ENCODE measurements at regions not wholly inside any gene's neighbourhood (a gene's known extent, or its start where the extent isn't known, plus 50 kb on each side); places are given as distances from the start of the nearest gene placed in this dataset.
"Not testable (repeated sequence)": the region's sequence is repeated elsewhere in the genome, so short reads cannot be mapped to it uniquely, and the experiment has no call there.

GRCh38 chr6:4632421-4632820 is 143.8 kb upstream of the CDYL start:
- H3K27ac ChIP-seq (ENCODE audit: low read length) = no peak overlapping the region
- no peak overlapping the region for H3K4me3 ChIP-seq (ENCODE audit: low read length)
- H3K36me3 ChIP-seq (ENCODE audit: insufficient read depth, low read depth, low read length) = no peaks in the 10 kb centered on the region
- no peak overlapping the region for H3K9ac ChIP-seq (ENCODE audit: low read depth, low read length)
- H3K27me3 ChIP-seq (ENCODE audit: insufficient read depth, low read length) = no peaks in the 10 kb centered on the region
- no peaks in the 10 kb centered on the region for H3K4me1 ChIP-seq (ENCODE audit: insufficient read depth, low read length)
- peaks cover 22% of the 10 kb centered on the region for H3K9me3 ChIP-seq (ENCODE audit: insufficient read depth, low read depth, low read length)

- H3K27me3 ChIP-seq (ENCODE audit: insufficient read depth, low read length); H3K4me1 ChIP-seq (ENCODE audit: insufficient read depth, low read length); H3K36me3 ChIP-seq (ENCODE audit: insufficient read depth, low read depth, low read length); H3K4me3 ChIP-seq (ENCODE audit: low read length); H3K27ac ChIP-seq (ENCODE audit: low read length); H3K9ac ChIP-seq (ENCODE audit: low read depth, low read length): not testable (repeated sequence)
- H3K9me3 ChIP-seq (ENCODE audit: insufficient read depth, low read depth, low read length) = peaks cover 22% of the 10 kb centered on the region
These were observed 146.4 kb upstream of the CDYL start for GRCh38 chr6:4629789-4630188.

GRCh38 chr6:4625557-4625956 is 150.6 kb upstream of the CDYL start:
- H3K9me3 ChIP-seq (ENCODE audit: insufficient read depth, low read depth, low read length) = peaks cover 14% of the 10 kb centered on the region
- no peaks in the 10 kb centered on the region for H3K27me3 ChIP-seq (ENCODE audit: insufficient read depth, low read length)
- H3K27ac ChIP-seq (ENCODE audit: low read length) = no peak overlapping the region
- no peaks in the 10 kb centered on the region for H3K4me1 ChIP-seq (ENCODE audit: insufficient read depth, low read length)
- no peaks in the 10 kb centered on the region for H3K36me3 ChIP-seq (ENCODE audit: insufficient read depth, low read depth, low read length)
- no peak overlapping the region for H3K9ac ChIP-seq (ENCODE audit: low read depth, low read length)
- H3K4me3 ChIP-seq (ENCODE audit: low read length) = no peak overlapping the region

GRCh38 chr6:4624726-4625125 is 151.5 kb upstream of the CDYL start:
- Histone ChIP-seq H3K4me1 (ENCODE audit: insufficient read depth, low read length) (no peaks in the 10 kb centered on the region; the same call in 1 of the 2 replicates), H3K36me3 (ENCODE audit: insufficient read depth, low read depth, low read length) (no peaks in the 10 kb centered on the region), H3K4me3 (ENCODE audit: low read length) (no peak overlapping the region), H3K9ac (ENCODE audit: low read depth, low read length) (no peak overlapping the region), H3K27me3 (ENCODE audit: insufficient read depth, low read length) (no peaks in the 10 kb centered on the region), H3K9me3 (ENCODE audit: insufficient read depth, low read depth, low read length) (peaks cover 10% of the 10 kb centered on the region), H3K27ac (ENCODE audit: low read length) (no peak overlapping the region)

- no peak overlapping the region for H3K9ac ChIP-seq (ENCODE audit: low read depth, low read length)
- H3K27me3 ChIP-seq (ENCODE audit: insufficient read depth, low read length) = no peaks in the 10 kb centered on the region
- no peaks in the 10 kb centered on the region for H3K9me3 ChIP-seq (ENCODE audit: insufficient read depth, low read depth, low read length)
- no peak overlapping the region for H3K4me3 ChIP-seq (ENCODE audit: low read length)
- no peaks in the 10 kb centered on the region for H3K36me3 ChIP-seq (ENCODE audit: insufficient read depth, low read depth, low read length)
- no peaks in the 10 kb centered on the region; the same call in 1 of the 2 replicates for H3K4me1 ChIP-seq (ENCODE audit: insufficient read depth, low read length)
- H3K27ac ChIP-seq (ENCODE audit: low read length) = no peak overlapping the region
These were observed 155.7 kb upstream of the CDYL start for GRCh38 chr6:4620284-4621151.

- Histone ChIP-seq H3K36me3 (ENCODE audit: insufficient read depth, low read depth, low read length) (no peaks in the 10 kb centered on the region), H3K4me1 (ENCODE audit: insufficient read depth, low read length) (no peaks in the 10 kb centered on the region; the same call in 1 of the 2 replicates), H3K27ac (ENCODE audit: low read length) (no peak overlapping the region), H3K9me3 (ENCODE audit: insufficient read depth, low read depth, low read length) (no peaks in the 10 kb centered on the region), H3K4me3 (ENCODE audit: low read length) (no peak overlapping the region), H3K27me3 (ENCODE audit: insufficient read depth, low read length) (no peaks in the 10 kb centered on the region), H3K9ac (ENCODE audit: low read depth, low read length) (no peak overlapping the region)
These were observed 159.9 kb upstream of the CDYL start for GRCh38 chr6:4616311-4616710.

GRCh38 chr6:4615891-4616290 is 160.3 kb upstream of the CDYL start:
- no peaks in the 10 kb centered on the region for H3K9me3 ChIP-seq (ENCODE audit: insufficient read depth, low read depth, low read length)
- no peaks in the 10 kb centered on the region for H3K27me3 ChIP-seq (ENCODE audit: insufficient read depth, low read length)
- H3K9ac ChIP-seq (ENCODE audit: low read depth, low read length) = no peak overlapping the region
- H3K4me3 ChIP-seq (ENCODE audit: low read length) = no peak overlapping the region
- H3K4me1 ChIP-seq (ENCODE audit: insufficient read depth, low read length) = no peaks in the 10 kb centered on the region; the same call in 1 of the 2 replicates
- no peak overlapping the region for H3K27ac ChIP-seq (ENCODE audit: low read length)
- no peaks in the 10 kb centered on the region for H3K36me3 ChIP-seq (ENCODE audit: insufficient read depth, low read depth, low read length)

GRCh38 chr6:4615231-4615630 is 161.0 kb upstream of the CDYL start:
- Histone ChIP-seq H3K4me1 (ENCODE audit: insufficient read depth, low read length) (no peaks in the 10 kb centered on the region; the same call in 1 of the 2 replicates), H3K9ac (ENCODE audit: low read depth, low read length) (no peak overlapping the region), H3K4me3 (ENCODE audit: low read length) (no peak overlapping the region), H3K27me3 (ENCODE audit: insufficient read depth, low read length) (no peaks in the 10 kb centered on the region), H3K27ac (ENCODE audit: low read length) (no peak overlapping the region), H3K36me3 (ENCODE audit: insufficient read depth, low read depth, low read length) (no peaks in the 10 kb centered on the region), H3K9me3 (ENCODE audit: insufficient read depth, low read depth, low read length) (no peaks in the 10 kb centered on the region)

GRCh38 chr6:4614637-4615036 is 161.6 kb upstream of the CDYL start:
- no peak overlapping the region for H3K27ac ChIP-seq (ENCODE audit: low read length)
- no peak overlapping the region for H3K9ac ChIP-seq (ENCODE audit: low read depth, low read length)
- H3K4me3 ChIP-seq (ENCODE audit: low read length) = no peak overlapping the region
- no peaks in the 10 kb centered on the region for H3K9me3 ChIP-seq (ENCODE audit: insufficient read depth, low read depth, low read length)
- H3K27me3 ChIP-seq (ENCODE audit: insufficient read depth, low read length) = no peaks in the 10 kb centered on the region
- H3K36me3 ChIP-seq (ENCODE audit: insufficient read depth, low read depth, low read length) = no peaks in the 10 kb centered on the region
- H3K4me1 ChIP-seq (ENCODE audit: insufficient read depth, low read length) = no peaks in the 10 kb centered on the region

- Histone ChIP-seq H3K4me1 (ENCODE audit: insufficient read depth, low read length) (no peaks in the 10 kb centered on the region), H3K36me3 (ENCODE audit: insufficient read depth, low read depth, low read length) (no peaks in the 10 kb centered on the region), H3K4me3 (ENCODE audit: low read length) (no peak overlapping the region), H3K27me3 (ENCODE audit: insufficient read depth, low read length) (no peaks in the 10 kb centered on the region), H3K9ac (ENCODE audit: low read depth, low read length) (no peak overlapping the region), H3K9me3 (ENCODE audit: insufficient read depth, low read depth, low read length) (no peaks in the 10 kb centered on the region), H3K27ac (ENCODE audit: low read length) (no peak overlapping the region)
These were observed 162.4 kb upstream of the CDYL start for GRCh38 chr6:4613795-4614194.

GRCh38 chr6:4613381-4613780 is 162.8 kb upstream of the CDYL start:
- no peaks in the 10 kb centered on the region for H3K4me1 ChIP-seq (ENCODE audit: insufficient read depth, low read length)
- H3K9me3 ChIP-seq (ENCODE audit: insufficient read depth, low read depth, low read length) = no peaks in the 10 kb centered on the region
- no peak overlapping the region for H3K27ac ChIP-seq (ENCODE audit: low read length)
- H3K9ac ChIP-seq (ENCODE audit: low read depth, low read length) = no peak overlapping the region
- H3K27me3 ChIP-seq (ENCODE audit: insufficient read depth, low read length) = no peaks in the 10 kb centered on the region
- no peak overlapping the region for H3K4me3 ChIP-seq (ENCODE audit: low read length)
- no peaks in the 10 kb centered on the region for H3K36me3 ChIP-seq (ENCODE audit: insufficient read depth, low read depth, low read length)

GRCh38 chr6:4612636-4613171 is 163.5 kb upstream of the CDYL start:
- H3K4me3 ChIP-seq (ENCODE audit: low read length) = no peak overlapping the region
- H3K4me1 ChIP-seq (ENCODE audit: insufficient read depth, low read length) = no peaks in the 10 kb centered on the region
- H3K27me3 ChIP-seq (ENCODE audit: insufficient read depth, low read length) = no peaks in the 10 kb centered on the region
- no peak overlapping the region for H3K27ac ChIP-seq (ENCODE audit: low read length)
- no peaks in the 10 kb centered on the region for H3K9me3 ChIP-seq (ENCODE audit: insufficient read depth, low read depth, low read length)
- no peaks in the 10 kb centered on the region for H3K36me3 ChIP-seq (ENCODE audit: insufficient read depth, low read depth, low read length)
- H3K9ac ChIP-seq (ENCODE audit: low read depth, low read length) = no peak overlapping the region

Measured in iPS-20b (cell line).